Stimulated activated CD8-positive, alpha-beta memory T cell treated with anti-CD3 and anti-CD28 coated beads, Interleukin-15, amount 100 ng/mL, for 1 hour (primary cell): ENCODE measurements at regions not wholly inside any gene's neighbourhood (a gene's known extent, or its start where the extent isn't known, plus 50 kb on each side); places are given as distances from the start of the nearest gene placed in this dataset.
A peak's percentile ranks its signal among the peaks of the same experiment; 100 is the strongest.

Source experiments
- DNase-seq: peaks from one replicate; pipeline ENCODE4 v3.0.0-alpha.2; 2020; ENCODE audit warnings: low read depth

- no peak for DNase-seq
Observed at GRCh38 chr4:104896660-104897645, 249.7 kb upstream of the TET2 start.

DNA sequence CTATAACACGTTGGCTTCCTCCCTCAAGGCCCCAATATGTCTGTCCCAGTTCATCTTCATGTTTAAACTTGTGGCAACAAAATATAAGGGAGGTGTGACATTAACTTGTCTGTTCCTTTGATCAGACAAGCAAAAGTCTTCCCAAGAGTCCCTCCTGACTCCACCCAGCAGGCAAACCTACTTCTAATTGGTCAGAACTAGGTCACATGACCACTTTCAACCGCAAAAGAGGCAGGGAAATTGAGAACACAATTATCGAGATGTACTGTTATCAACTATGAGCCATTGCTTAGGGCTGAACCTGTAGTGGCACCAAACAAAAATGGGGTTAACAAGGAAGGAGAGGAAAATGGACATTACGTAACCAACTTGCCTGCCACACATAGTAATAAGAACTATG lies 246.8 kb upstream of the TET2 start:
- no peak for DNase-seq

GRCh38 chr4:104901438-104901837 lies 245.2 kb upstream of the TET2 start:
- no peak for DNase-seq

DNA sequence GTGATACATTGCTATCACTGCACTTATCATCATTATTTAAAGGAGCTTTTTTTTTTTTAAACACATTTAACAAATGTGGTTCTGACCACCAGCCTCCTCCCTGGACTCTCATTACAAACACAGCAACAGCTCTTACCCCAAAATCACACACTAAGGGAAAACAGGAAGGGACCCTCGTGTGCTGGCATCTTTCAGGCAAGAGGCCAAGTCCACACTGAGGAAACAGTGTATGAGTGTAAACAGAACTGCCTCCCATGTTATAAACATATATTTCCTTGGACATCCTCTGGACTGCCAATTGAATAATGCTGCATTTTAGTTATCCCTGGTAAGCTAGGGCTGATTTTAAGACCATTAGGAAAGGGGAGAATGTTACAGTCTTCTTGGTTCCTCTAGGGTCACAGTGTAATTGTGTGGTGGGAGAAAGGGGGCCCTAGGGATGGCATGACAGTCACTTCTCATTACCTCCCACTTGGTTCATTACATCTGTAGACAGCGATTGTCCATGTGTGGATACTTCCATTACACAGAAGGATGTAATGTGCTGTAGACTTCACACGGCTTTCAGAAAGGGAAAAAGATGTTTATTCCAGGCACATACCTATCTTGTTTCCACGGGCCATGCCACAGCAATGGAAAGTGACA lies 244.6 kb upstream of the TET2 start:
- DNase-seq: no peak

DNA sequence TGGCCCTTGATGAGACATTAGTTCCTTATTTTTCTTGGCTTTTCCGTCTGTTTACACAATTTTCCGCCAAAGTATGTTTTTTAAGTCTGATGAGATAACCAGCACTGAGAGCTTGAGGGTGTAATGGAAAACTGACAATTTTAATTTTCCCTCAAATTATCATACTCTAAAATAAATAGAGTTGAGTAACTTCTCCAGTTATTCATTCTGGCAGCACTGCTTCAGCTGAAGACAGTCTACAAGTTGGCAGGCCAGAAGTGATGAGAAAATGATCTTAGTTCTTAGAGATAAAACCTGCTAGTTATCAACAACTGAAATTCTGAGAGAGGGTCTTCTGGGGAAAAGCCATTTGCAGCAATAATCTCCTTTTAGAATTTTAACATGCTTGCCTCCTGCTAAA lies 241.6 kb upstream of the TET2 start:
- DNase-seq: no peak

DNA sequence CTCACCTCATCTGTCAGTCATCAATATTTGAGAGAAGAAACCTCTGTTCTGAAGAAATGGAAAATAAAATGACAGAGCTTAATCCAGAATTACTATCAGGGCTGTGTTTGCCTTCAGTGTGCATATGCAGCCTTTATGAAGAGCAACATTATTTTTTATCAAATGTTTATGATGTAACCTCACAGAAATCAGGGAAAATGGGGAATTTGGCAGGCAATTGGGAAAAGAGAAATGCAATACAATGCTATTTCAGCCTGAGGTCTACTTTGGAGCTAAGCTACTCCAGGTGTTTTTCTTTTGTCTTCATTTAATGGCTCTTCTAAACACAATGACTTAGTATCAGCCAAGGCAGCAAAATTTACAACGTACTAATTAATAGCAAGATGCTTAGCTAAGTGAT lies 241.1 kb upstream of the TET2 start:
- no peak for DNase-seq

- no peak for DNase-seq
Observed at GRCh38 chr4:104906276-104906675, 240.4 kb upstream of the TET2 start.

DNA sequence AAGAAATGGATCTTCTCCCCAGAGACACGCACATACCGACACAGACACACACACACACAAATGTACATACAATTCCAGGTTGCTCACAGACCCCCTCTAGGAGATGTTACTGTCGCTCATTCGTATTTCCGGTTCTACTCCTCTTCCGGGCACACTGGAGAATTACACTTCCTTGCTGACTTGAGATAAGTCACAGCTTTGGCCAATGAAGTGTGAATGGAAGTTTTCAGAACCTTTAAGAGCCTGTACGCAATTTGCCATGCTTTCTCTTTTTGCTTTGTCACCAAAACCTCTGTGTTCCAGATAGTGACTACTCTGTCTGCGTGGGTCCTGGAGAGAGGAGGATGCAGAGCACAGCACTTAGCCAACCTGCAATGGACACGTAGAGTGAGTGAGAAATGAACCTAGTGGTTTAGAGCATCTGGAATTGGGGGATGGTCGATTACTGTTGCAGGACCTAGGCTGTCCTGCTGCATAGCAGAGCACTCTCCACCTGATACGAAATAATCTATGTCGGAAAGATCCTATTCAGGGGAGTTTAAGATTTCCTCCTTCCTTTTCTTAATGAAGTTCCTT lies 239.5 kb upstream of the TET2 start:
- no peak for DNase-seq

DNA sequence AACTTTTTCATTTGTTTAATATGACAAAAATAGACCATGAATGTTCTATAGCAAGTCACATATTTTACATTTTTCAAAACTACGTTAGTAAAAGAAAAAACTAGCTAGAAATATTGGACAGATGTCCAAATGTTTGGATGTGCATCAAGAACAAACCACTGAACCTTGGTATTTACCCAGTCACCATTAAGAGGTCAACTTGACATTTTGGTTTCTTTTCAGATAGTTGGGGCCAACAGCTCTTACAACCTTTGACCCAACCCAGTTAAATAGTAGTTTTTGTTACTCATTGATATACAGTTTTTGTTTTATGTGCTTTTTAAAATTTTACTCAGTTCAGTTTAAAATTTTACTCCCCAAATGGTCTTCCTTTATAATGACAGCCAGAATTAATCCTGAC lies 238.7 kb upstream of the TET2 start:
- no peak for DNase-seq

DNA sequence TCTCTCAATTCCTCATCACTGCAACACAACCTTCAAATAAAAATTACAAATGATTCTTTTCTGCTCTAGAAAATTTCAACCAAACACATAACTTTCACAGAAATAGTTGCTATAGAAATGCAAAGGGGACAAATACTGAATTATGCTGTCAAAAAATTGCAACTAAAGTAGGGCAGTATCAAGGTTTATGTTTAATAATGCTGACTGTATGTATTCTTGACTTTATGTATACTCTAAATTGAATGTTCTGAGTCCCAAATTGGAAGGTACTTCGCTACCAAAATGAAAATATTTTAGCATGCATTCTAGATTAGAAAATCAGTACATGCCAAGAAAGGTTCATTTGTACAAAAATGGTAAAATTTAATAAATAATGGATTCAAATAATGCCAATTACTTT lies 237.3 kb upstream of the TET2 start:
- no peak for DNase-seq

DNA sequence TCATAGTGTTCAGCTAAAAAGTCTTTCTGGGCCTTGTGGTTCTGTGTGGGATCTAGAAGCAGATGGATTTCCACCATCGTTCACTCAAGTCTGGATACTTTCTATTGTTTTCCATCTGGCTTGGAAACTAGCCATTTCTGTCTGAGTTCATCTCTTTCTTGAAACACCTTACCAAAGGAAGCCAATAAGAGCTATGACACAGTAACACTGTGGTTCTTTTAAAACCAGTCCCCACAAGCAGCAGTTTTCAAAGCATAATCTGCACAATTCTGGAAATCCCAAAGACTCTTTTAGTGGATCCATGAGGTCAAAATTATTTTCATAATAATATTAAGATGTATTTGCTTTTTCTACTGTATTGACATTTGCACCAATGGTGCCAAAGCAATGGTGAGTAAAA lies 234.2 kb upstream of the TET2 start:
- DNase-seq: no peak

- DNase-seq: no peak
Observed at GRCh38 chr4:104915373-104915772, 231.3 kb upstream of the TET2 start.

DNA sequence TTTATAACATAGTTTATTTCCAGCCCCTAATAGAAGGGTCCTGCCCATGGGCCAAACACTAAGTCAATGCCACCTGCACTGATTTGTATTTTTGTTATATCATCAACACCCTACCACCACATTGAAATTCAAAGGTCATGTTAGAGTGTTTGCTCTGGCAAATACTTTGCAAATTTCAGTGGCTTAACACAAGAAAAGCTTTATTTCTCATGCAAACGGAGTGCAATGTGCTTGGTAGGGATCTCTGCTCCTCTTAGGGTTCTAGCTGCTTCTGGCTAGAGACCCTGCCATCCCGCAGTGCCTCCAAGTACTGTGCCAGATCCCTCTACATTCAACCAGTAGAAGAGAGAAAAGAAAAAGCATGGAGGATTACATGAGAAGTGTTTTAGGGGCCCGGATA lies 230.8 kb upstream of the TET2 start:
- no peak for DNase-seq

GRCh38 chr4:104919406-104919805 lies 227.3 kb upstream of the TET2 start:
- DNase-seq: no peak

GRCh38 chr4:104930298-104930697 lies 216.4 kb upstream of the TET2 start:
- DNase-seq: no peak

DNA sequence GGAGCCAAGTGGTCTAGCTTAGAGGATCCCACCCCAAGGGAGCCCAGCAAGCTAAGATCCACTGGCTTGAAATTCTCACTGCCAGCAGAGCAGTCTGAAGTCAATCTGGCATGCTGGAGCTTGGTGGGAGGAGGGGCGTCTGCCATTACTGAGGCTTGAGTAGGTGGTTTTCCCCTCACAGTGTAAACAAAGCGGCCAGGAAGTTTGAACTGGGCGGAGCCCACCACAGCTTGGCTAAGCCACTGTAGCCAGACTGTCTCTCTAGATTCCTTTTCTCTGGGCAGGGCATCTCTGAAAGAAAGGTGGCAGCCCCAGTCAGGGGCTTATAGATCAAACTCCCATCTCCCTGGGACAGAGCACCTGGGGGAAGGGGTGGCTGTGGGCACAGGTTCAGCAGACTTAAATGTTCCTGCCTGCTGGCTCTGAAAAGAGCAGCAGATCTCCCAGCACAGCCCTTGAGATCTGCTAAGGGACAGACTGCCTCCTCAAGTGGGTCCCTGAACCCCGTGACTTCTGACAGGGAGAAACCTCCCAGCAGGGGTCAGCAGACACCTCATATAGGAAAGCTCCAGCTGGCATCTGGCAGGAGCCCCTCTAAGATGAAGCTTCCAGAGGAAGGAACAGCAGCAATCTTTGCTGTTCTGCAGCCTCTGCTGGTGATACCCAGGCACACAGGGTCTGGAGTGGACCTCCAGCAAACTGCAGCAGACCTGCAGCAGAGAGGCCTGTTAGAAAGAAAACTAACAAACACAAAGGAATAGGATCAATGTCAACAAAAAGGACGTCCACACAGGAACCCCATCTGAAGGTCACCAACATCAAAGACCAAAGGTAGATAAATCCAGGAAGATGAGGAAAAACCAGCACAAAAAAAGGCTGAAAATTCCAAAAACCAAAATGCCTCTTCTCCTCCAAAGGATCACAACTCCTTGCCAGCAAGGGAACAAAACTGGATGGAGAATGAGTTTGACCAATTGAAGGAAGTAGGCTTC lies 215.6 kb upstream of the TET2 start:
- DNase-seq: peak; percentile 22

DNA sequence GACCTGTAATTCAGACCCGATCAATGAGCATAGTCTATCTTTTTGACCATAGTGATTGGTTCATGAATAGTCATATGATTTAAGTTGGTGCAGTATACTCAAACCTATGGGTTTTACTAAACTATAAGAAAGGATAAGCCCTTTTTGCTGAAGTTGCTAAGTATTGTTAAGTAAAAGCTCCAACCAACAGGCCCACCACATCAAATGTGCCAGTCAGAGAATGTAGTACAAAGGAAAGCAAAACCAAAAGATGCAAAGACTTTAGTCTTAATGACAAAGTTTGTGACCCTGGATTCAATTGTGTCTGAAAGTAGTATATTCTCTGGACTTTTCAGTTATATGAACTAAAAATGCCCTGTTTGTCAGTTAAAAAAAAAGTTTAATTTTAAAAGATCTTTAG lies 208.1 kb upstream of the TET2 start:
- DNase-seq: no peak

DNA sequence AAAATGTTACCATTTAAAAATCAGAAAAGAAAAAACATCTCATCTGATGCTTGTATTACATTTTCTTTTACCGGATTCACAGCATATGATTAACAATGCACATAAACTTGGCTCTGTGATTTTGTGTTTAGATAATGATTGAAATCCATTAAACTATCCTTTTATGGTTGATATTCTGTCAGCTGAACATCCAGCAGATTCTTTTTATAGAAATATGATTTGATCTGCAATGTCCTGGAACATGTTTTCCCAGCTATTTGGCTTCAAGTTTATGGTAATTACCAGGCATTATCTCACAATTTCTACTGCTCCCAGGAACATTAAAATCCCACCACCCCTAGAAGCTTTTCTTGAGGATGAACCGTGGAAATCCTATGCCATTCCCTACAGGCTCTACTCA lies 205.7 kb upstream of the TET2 start:
- no peak for DNase-seq

- DNase-seq: no peak
Observed at GRCh38 chr4:104941661-104942062, 205.0 kb upstream of the TET2 start.

- DNase-seq: no peak
Observed at GRCh38 chr4:104942990-104943743, 203.5 kb upstream of the TET2 start.

GRCh38 chr4:104944596-104944995 lies 202.1 kb upstream of the TET2 start:
- DNase-seq: no peak
